Tibial nerve (tissue), 4 donors: ENCODE measurements at regions not wholly inside any gene's neighbourhood (a gene's known extent, or its start where the extent isn't known, plus 50 kb on each side); places are given as distances from the start of the nearest gene placed in this dataset.
"Not testable (repeated sequence)": the region's sequence is repeated elsewhere in the genome, so short reads cannot be mapped to it uniquely, and the experiment has no call there.

Source experiments
- DNase-seq, 2 donors: peaks; one replicate each; pipeline ENCODE4 v3.0.0-alpha.2; 2019; ENCODE audit warnings: low spot score in 2 of 2
- H3K27ac ChIP-seq, 4 donors: fragments of 200-600 bp; sonication (generic) in 3 of 4; one replicate each; pipeline ENCODE4 v1.5.1; 2017 to 2019; ENCODE audit warnings: mild to moderate bottlenecking in 1 of 4
- H3K27me3 ChIP-seq, 2 donors: fragments of 200-600 bp; sonication (generic) in 1 of 2; one replicate each; pipeline versions ENCODE4 v1.5.1 to v1.6.0; 2017 to 2019
- H3K36me3 ChIP-seq, 3 donors: fragments of 200-600 bp; sonication (generic); one replicate each; pipeline ENCODE4 v1.5.1; 2018 to 2019
- H3K4me1 ChIP-seq, 4 donors: fragments of 200-600 bp; sonication (generic) in 3 of 4; one replicate each; pipeline ENCODE4 v1.5.1; 2017 to 2019
- H3K4me3 ChIP-seq, 4 donors: fragments of 200-600 bp; sonication (generic) in 3 of 4; one replicate each; pipeline ENCODE4 v1.5.1; 2017 to 2019; ENCODE audit warnings: mild to moderate bottlenecking in 1 of 4, moderate library complexity in 1 of 4
- H3K9me3 ChIP-seq, 4 donors: fragments of 200-600 bp; sonication (generic) in 3 of 4; one replicate each; pipeline ENCODE4 v1.5.1; 2017 to 2019
- EP300 ChIP-seq, 2 donors: sonication (generic); formaldehyde crosslinking; IDR thresholded peaks; one replicate each; pipeline ENCODE4 v1.6.1; 2017; ENCODE audit warnings: antibody characterized with exemption in 2 of 2, mild to moderate bottlenecking in 1 of 2
- POLR2A ChIP-seq, 2 donors: fragments of 450-650 bp; IDR thresholded peaks; one replicate each; pipeline ENCODE4 v1.6.1; 2017; ENCODE audit warnings: antibody characterized with exemption in 2 of 2, mild to moderate bottlenecking in 2 of 2, moderate library complexity in 2 of 2
- WGBS, 2 donors: methylation state at CpG; one replicate each; pipeline ENCODE4 v1.1.5; 2018; 5-methylcytosine and 5-hydroxymethylcytosine counted together
- TF ChIP-seq, protein P1 (sequence below), 5 experiments: fragments of 200-600 bp in 3 of 5; fragments of 450-650 bp in 2 of 5; sonication (generic) in 3 of 5; IDR thresholded peaks; one replicate each; pipeline ENCODE4 v1.5.1; 2016 to 2019; ENCODE audit warnings: antibody characterized with exemption in 5 of 5, mild to moderate bottlenecking in 3 of 5, moderate library complexity in 2 of 5

GRCh38 chr3:55269636-55270035, 217.5 kb downstream of the WNT5A start:
- Histone ChIP-seq H3K27me3 (no peaks in the 10 kb centered on the region), H3K27ac (no peak overlapping the region), H3K4me3 (no peak overlapping the region), H3K9me3 (no peaks in the 10 kb centered on the region), H3K4me1 (no peaks in the 10 kb centered on the region), H3K36me3 (no peaks in the 10 kb centered on the region)
- TF ChIP-seq EP300 (IDR thresholded peaks at IDR 0.05) (no peak), POLR2A (IDR thresholded peaks at IDR 0.05) (no peak)
- TF ChIP-seq, protein P1, sequence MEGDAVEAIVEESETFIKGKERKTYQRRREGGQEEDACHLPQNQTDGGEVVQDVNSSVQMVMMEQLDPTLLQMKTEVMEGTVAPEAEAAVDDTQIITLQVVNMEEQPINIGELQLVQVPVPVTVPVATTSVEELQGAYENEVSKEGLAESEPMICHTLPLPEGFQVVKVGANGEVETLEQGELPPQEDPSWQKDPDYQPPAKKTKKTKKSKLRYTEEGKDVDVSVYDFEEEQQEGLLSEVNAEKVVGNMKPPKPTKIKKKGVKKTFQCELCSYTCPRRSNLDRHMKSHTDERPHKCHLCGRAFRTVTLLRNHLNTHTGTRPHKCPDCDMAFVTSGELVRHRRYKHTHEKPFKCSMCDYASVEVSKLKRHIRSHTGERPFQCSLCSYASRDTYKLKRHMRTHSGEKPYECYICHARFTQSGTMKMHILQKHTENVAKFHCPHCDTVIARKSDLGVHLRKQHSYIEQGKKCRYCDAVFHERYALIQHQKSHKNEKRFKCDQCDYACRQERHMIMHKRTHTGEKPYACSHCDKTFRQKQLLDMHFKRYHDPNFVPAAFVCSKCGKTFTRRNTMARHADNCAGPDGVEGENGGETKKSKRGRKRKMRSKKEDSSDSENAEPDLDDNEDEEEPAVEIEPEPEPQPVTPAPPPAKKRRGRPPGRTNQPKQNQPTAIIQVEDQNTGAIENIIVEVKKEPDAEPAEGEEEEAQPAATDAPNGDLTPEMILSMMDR (IDR thresholded peaks at IDR 0.05), result no peak
- no peak for DNase-seq
- WGBS, 2 donors, result 92 to 94% methylated on average over 4 of the region's 4 CpGs

DNA sequence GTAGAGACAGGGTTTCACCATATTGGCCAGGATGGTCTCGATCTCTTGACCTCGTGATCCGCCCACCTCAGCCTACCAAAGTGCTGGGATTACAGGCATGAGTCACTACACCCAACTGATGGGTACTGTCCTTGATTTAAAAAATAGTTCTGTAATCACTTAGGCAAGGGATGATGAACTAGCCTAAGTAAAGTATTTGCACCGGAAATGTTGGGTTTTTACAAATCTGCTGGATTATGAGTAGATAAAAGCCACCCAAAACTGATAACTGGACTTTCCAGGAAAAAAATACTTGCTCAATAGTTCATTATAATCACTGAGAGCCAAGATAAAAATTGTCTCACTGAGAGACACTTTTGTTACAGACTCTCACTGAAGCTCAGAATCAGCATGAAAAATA, 218.0 kb downstream of the WNT5A start:
- H3K9me3 ChIP-seq, result no peaks in the 10 kb centered on the region
- TF ChIP-seq POLR2A (IDR thresholded peaks at IDR 0.05) (no peak), EP300 (IDR thresholded peaks at IDR 0.05) (no peak)
- TF ChIP-seq, protein P1 (IDR thresholded peaks at IDR 0.05), result no peak

DNA sequence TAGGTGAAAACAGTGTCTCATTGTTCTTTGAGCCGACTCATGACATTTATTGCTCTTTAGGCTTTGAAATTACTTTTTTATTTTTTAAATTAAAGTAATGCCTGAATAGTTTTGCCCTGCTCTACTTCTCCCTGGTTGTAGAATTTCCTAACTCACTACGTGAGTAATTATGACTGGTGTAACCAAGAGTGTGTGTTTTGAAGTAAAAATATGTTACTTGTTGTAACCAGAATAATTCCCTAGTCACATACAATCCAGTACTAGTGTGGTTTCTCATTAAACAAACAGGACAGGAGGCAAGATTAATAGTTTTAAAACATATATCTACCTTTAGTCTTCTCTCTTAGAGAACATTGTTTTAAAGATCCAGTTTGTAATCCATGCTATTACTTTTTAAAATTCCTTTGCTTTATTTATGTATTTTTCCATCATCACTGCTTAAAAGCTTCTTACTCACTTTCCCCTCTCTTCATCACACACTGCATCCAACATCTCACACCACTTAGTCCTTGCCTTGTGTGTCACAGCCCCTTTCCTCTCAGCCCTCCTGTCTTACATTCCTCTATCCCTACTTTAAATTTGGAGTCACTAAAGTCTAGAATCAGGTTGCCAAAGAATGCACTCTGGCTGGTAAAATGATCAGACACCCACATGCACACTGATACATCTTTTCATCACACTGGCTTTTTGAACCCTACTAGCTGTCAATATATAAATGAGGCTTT, 219.7 kb downstream of the WNT5A start:
- Histone ChIP-seq H3K27me3 (no peaks in the 10 kb centered on the region), H3K36me3 (no peaks in the 10 kb centered on the region), H3K9me3 (no peaks in the 10 kb centered on the region), H3K27ac (no peak overlapping the region), H3K4me1 (no peaks in the 10 kb centered on the region), H3K4me3 (no peak overlapping the region)
- no peak for TF ChIP-seq EP300 (IDR thresholded peaks at IDR 0.05)
- TF ChIP-seq POLR2A (IDR thresholded peaks at IDR 0.05), result no peak
- TF ChIP-seq, protein P1 (IDR thresholded peaks at IDR 0.05), result no peak
- DNase-seq, result no peak
- 50 to 58% methylated on average over 2 of the region's 2 CpGs for WGBS, 2 donors

More for the DNA sequence above, 218.0 kb downstream of the WNT5A start:
- DNase-seq, result no peak
- WGBS, 2 donors, result 76 to 88% methylated on average over 4 of the region's 4 CpGs
- Histone ChIP-seq H3K4me1 (no peaks in the 10 kb centered on the region), H3K27ac (no peak overlapping the region), H3K4me3 (no peak overlapping the region), H3K36me3 (no peaks in the 10 kb centered on the region), H3K27me3 (no peaks in the 10 kb centered on the region)

DNA sequence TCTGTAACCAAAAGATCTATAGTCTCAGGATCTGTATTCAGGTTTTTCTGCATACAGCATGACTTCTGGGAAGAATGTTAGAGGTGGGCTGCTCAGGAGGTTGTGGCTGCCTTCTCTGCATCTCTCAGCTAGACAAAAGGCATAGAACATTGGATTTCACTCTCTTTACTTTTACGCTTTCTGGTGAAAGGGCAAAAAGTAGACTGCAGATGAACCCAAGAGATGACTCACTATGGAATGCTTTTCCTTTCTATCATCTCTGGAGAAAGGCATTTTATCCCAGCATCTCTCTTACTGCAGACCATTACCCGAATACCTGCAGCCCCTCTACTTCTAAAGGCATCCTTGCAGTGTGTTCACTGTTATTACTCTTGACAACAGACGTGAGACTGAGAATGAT, 222.2 kb downstream of the WNT5A start:
- no peak overlapping the region for H3K4me3 ChIP-seq
- no peaks in the 10 kb centered on the region for H3K27me3 ChIP-seq
- WGBS, 2 donors, result 82 to 87% methylated on average over 3 of the region's 3 CpGs
- no peak for TF ChIP-seq POLR2A (IDR thresholded peaks at IDR 0.05)
- TF ChIP-seq EP300 (IDR thresholded peaks at IDR 0.05), result no peak
- TF ChIP-seq, protein P1 (IDR thresholded peaks at IDR 0.05), result no peak
- H3K27ac ChIP-seq, result no peak overlapping the region
- H3K36me3 ChIP-seq, result no peaks in the 10 kb centered on the region
- no peaks in the 10 kb centered on the region for H3K4me1 ChIP-seq
- no peaks in the 10 kb centered on the region for H3K9me3 ChIP-seq
- DNase-seq, result no peak

GRCh38 chr3:55252921-55253320, 234.2 kb downstream of the WNT5A start:
- Histone ChIP-seq H3K36me3 (no peaks in the 10 kb centered on the region), H3K4me1 (no peaks in the 10 kb centered on the region), H3K4me3 (no peak overlapping the region), H3K27ac (no peak overlapping the region), H3K27me3 (no peaks in the 10 kb centered on the region), H3K9me3 (peaks cover 0 to 20% (median 0%) of the 10 kb centered on the region in 4 donors)
- TF ChIP-seq POLR2A (IDR thresholded peaks at IDR 0.05) (no peak), EP300 (IDR thresholded peaks at IDR 0.05) (no peak)
- TF ChIP-seq, protein P1 (IDR thresholded peaks at IDR 0.05), result no peak
- DNase-seq, result no peak

GRCh38 chr3:55249156-55249555, 237.9 kb downstream of the WNT5A start:
- H3K9me3 ChIP-seq, result peaks cover 0 to 21% (median 0%) of the 10 kb centered on the region in 4 donors
- not testable (repeated sequence) for H3K27ac ChIP-seq, H3K4me1 ChIP-seq, DNase-seq, H3K4me3 ChIP-seq, H3K36me3 ChIP-seq, H3K27me3 ChIP-seq
- 71 to 91% methylated on average over 6 of the region's 6 CpGs for WGBS, 2 donors
